Calu3 (cell line): ENCODE measurements at regions not wholly inside any gene's neighbourhood (a gene's known extent, or its start where the extent isn't known, plus 50 kb on each side); places are given as distances from the start of the nearest gene placed in this dataset.

ENCODE experiments used
- BruUV-seq: library from RNA; stranded (reverse); fragments of 400-500 nt; replicated peaks from 2 replicates; lab custom pipeline; 2021; lab: Mats Ljungman, UMichigan
- CTCF ChIA-PET: fragments of 300-600 bp; sonication (Branson Sonifier 250); formaldehyde crosslinking; loops from one replicate; lab custom pipeline; 2022; ENCODE audit warnings: antibody characterized with exemption; lab: Charles Lee
- DNase-seq: peaks from one replicate; pipeline ENCODE4 v3.0.0; 2022
- H3K27ac Mint-ChIP-seq: one replicate; pipeline ENCODE4 v1.8.0; 2022; ENCODE audit warnings: mixed read lengths; ENCODE audit not compliant: unreplicated experiment
- H3K27me3 Mint-ChIP-seq: one replicate; pipeline ENCODE4 v1.8.0; 2022; ENCODE audit warnings: mixed read lengths; ENCODE audit not compliant: unreplicated experiment
- H3K36me3 Mint-ChIP-seq: one replicate; pipeline ENCODE4 v1.8.0; 2022; ENCODE audit warnings: mild to moderate bottlenecking, moderate library complexity, mixed read lengths; ENCODE audit not compliant: insufficient read depth, unreplicated experiment
- H3K4me1 Mint-ChIP-seq: one replicate; pipeline ENCODE4 v1.8.0; 2022; ENCODE audit warnings: mild to moderate bottlenecking, low read depth, mixed read lengths; ENCODE audit not compliant: unreplicated experiment
- H3K4me3 Mint-ChIP-seq: one replicate; pipeline ENCODE4 v1.8.0; 2022; ENCODE audit warnings: mild to moderate bottlenecking, low read depth, moderate library complexity, mixed read lengths; ENCODE audit not compliant: unreplicated experiment
- H3K9me3 Mint-ChIP-seq: one replicate; pipeline ENCODE4 v1.8.0; 2022; ENCODE audit warnings: low read depth, mixed read lengths; ENCODE audit not compliant: unreplicated experiment
- CTCF ChIP-seq: fragments of 200-600 bp; IDR thresholded peaks from one replicate; pipeline ENCODE4 v1.8.0; 2022; ENCODE audit warnings: antibody characterized with exemption; ENCODE audit not compliant: unreplicated experiment
- intact Hi-C: fragments of 100-400 bp; cut with micrococcal nuclease; formaldehyde crosslinking; loops from one replicate; pipeline ENCODE4 v1.10.0; 2022; ENCODE audit not compliant: unreplicated experiment

DNA sequence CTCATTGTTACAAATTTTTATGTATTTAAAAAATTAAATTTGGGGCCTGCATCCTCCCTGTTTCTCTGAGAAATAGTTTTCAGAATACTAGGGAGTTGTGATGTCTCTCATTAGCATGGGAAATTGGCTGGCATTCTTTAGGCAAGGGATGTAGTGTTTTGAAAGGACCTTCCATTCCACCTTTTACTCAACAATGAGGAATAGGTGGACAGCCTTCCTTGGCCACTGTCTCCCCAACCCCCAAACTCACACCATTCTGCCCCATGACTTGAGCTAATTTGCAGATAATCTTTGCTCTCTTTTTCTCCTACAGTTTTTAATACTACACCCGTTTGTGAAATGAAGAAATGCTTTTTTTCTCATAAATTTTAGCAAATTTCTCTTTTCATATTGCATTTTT, 244.6 kb upstream of the SPRY2 start:
- TF ChIP-seq CTCF = no peak
- BruUV-seq = no TSS peak
- Mint-ChIP-seq H3K27me3 (no peaks in the 10 kb centered on the region), H3K4me1 (no peaks in the 10 kb centered on the region), H3K4me3 (no peak overlapping the region), H3K27ac (no peak overlapping the region), H3K9me3 (no peaks in the 10 kb centered on the region), H3K36me3 (no peaks in the 10 kb centered on the region)
- no peak for DNase-seq
- intact Hi-C loops = no loop called here
- CTCF ChIA-PET = no interaction called here

DNA sequence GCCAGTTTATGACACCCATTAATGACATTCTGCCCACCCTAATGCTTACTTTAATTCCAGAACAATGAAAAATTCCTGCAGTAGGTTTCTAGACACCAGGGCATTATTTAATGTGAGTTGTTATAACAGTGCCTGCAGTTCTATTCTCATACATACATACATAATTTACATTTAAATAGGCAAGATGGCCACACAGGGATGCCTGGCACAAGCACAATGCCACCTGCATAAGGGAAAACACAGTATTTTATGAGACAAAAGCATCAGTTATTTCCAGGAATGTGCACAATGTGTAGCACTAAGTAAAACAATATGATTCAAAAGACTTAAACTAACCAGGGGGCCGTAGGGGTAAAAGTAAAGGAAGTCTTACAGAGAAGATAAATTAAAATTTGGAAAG, 243.9 kb upstream of the SPRY2 start:
- TF ChIP-seq CTCF = no peak
- Mint-ChIP-seq H3K27ac (no peak overlapping the region), H3K4me3 (no peak overlapping the region), H3K27me3 (no peaks in the 10 kb centered on the region), H3K4me1 (no peaks in the 10 kb centered on the region), H3K36me3 (no peaks in the 10 kb centered on the region), H3K9me3 (no peaks in the 10 kb centered on the region)
- no peak for DNase-seq
- CTCF ChIA-PET = no interaction called here
- no TSS peak for BruUV-seq
- intact Hi-C loops = no loop called here

DNA sequence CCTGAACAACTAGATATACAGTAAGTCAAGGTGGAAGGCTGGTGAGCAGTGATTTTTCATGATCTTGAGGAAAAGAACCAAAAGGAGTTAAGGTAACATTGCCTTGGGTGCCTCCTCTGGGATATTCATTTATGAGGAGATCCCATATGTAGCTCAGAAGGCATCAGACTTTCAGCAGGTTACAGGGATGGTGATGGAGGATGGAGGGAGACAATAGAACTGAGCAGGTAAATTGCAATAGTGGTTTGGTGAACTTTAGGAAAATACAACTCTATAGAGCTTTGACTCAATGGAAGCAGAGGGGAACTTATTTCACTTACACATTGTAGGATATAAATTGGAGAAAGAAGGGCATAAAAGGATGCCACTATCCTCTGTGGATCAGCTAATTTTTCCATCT, 243.4 kb upstream of the SPRY2 start:
- H3K4me3 Mint-ChIP-seq = no peak overlapping the region
- intact Hi-C loops = no loop called here
- DNase-seq = no peak
- CTCF ChIA-PET = no interaction called here
- no peaks in the 10 kb centered on the region for H3K4me1 Mint-ChIP-seq
- no peaks in the 10 kb centered on the region for H3K27me3 Mint-ChIP-seq
- TF ChIP-seq CTCF = no peak
- H3K9me3 Mint-ChIP-seq = no peaks in the 10 kb centered on the region
- no TSS peak for BruUV-seq
- no peaks in the 10 kb centered on the region for H3K36me3 Mint-ChIP-seq
- no peak overlapping the region for H3K27ac Mint-ChIP-seq

- no peak for DNase-seq
- no peak overlapping the region for H3K27ac Mint-ChIP-seq
- TF ChIP-seq CTCF = no peak
- H3K27me3 Mint-ChIP-seq = no peaks in the 10 kb centered on the region
- CTCF ChIA-PET = no interaction called here
- no peaks in the 10 kb centered on the region for H3K36me3 Mint-ChIP-seq
- BruUV-seq = no TSS peak
- intact Hi-C loops = no loop called here
- H3K9me3 Mint-ChIP-seq = no peaks in the 10 kb centered on the region
- no peak overlapping the region for H3K4me3 Mint-ChIP-seq
- no peaks in the 10 kb centered on the region for H3K4me1 Mint-ChIP-seq
Observed at GRCh38 chr13:80577926-80578670, 237.2 kb upstream of the SPRY2 start.
